ENCODE measurements at regions not wholly inside any gene's neighbourhood (a gene's known extent, or its start where the extent isn't known, plus 50 kb on each side); places are given as distances from the start of the nearest gene placed in this dataset.
A peak's percentile ranks its signal among the peaks of the same experiment; 100 is the strongest.
"Not testable (repeated sequence)": the region's sequence is repeated elsewhere in the genome, so short reads cannot be mapped to it uniquely, and the experiment has no call there.

GRCh38 chr3:153853163-153853562, 268.0 kb upstream of the ARHGEF26 start:
- DNase-seq: no peak

- DNase-seq: no peak
These were observed 265.4 kb upstream of the ARHGEF26 start for GRCh38 chr3:153855772-153856171.

GRCh38 chr3:153856932-153857331, 264.3 kb upstream of the ARHGEF26 start:
- DNase-seq: no peak

- DNase-seq: no peak
These were observed 256.4 kb upstream of the ARHGEF26 start for GRCh38 chr3:153864793-153865192.

- no peak for DNase-seq
These were observed 254.3 kb upstream of the ARHGEF26 start for GRCh38 chr3:153866901-153867300.

- DNase-seq: not testable (repeated sequence)
These were observed 246.8 kb upstream of the ARHGEF26 start for GRCh38 chr3:153874348-153874747.

- DNase-seq: no peak
These were observed 240.7 kb upstream of the ARHGEF26 start for GRCh38 chr3:153880493-153880892.

- DNase-seq: no peak
These were observed 240.0 kb upstream of the ARHGEF26 start for GRCh38 chr3:153881201-153881600.

- DNase-seq: no peak
These were observed 235.8 kb upstream of the ARHGEF26 start for GRCh38 chr3:153885359-153885758.

- DNase-seq: no peak
These were observed 231.3 kb upstream of the ARHGEF26 start for GRCh38 chr3:153889905-153890334.

GRCh38 chr3:153892126-153892525, 229.1 kb upstream of the ARHGEF26 start:
- no peak for DNase-seq

GRCh38 chr3:153894857-153895256, 226.3 kb upstream of the ARHGEF26 start:
- DNase-seq: no peak

GRCh38 chr3:153896197-153896596, 225.0 kb upstream of the ARHGEF26 start:
- DNase-seq: no peak

- no peak for DNase-seq
These were observed 224.0 kb upstream of the ARHGEF26 start for GRCh38 chr3:153897025-153897723.

GRCh38 chr3:153897842-153898241, 223.3 kb upstream of the ARHGEF26 start:
- no peak for DNase-seq

- no peak for DNase-seq
These were observed 220.0 kb upstream of the ARHGEF26 start for GRCh38 chr3:153901152-153901551.

GRCh38 chr3:153901991-153902390, 219.2 kb upstream of the ARHGEF26 start:
- DNase-seq: no peak

GRCh38 chr3:153903430-153903829, 217.8 kb upstream of the ARHGEF26 start:
- peak in 1 of 5 experiments; percentile 1 for DNase-seq

- DNase-seq: no peak
These were observed 214.8 kb upstream of the ARHGEF26 start for GRCh38 chr3:153906366-153906765.

GRCh38 chr3:153910387-153910786, 210.8 kb upstream of the ARHGEF26 start:
- no peak for DNase-seq

GRCh38 chr3:153911116-153911515, 210.1 kb upstream of the ARHGEF26 start:
- DNase-seq: no peak

- no peak for DNase-seq
These were observed 201.4 kb upstream of the ARHGEF26 start for GRCh38 chr3:153919773-153920172.

- DNase-seq: no peak
These were observed 199.4 kb upstream of the ARHGEF26 start for GRCh38 chr3:153921826-153922225.

- DNase-seq: no peak
These were observed 195.2 kb upstream of the ARHGEF26 start for GRCh38 chr3:153925841-153926514.

All from T-helper 2 cell (primary cell).